ENCODE measurements at regions not wholly inside any gene's neighbourhood (a gene's known extent, or its start where the extent isn't known, plus 50 kb on each side); places are given as distances from the start of the nearest gene placed in this dataset.

GRCh38 chr9:115980502-115980901 is 173.1 kb upstream of the PAPPA start:
- no peak for TF ChIP-seq CTCF (IDR thresholded peaks at IDR 0.05)
- no peak for TF ChIP-seq EP300 (IDR thresholded peaks at IDR 0.05)
